NCI-H1105 treated with DMSO at 0.1 percent for 48 hours (cell line): ENCODE measurements at regions not wholly inside any gene's neighbourhood (a gene's known extent, or its start where the extent isn't known, plus 50 kb on each side); places are given as distances from the start of the nearest gene placed in this dataset.

Experiments used
- DNase-seq: peaks from one replicate; lab custom pipeline; 2025; lab: John Stamatoyannopoulos, UW

GRCh38 chr15:46110755-46111154 is 475.9 kb downstream of the SQOR start:
- no peak for DNase-seq

- no peak for DNase-seq
These were observed 476.9 kb downstream of the SQOR start for GRCh38 chr15:46111730-46112129.

GRCh38 chr15:46117071-46117470 is 482.2 kb downstream of the SQOR start:
- no peak for DNase-seq

- DNase-seq, result no peak
These were observed 485.9 kb downstream of the SQOR start for GRCh38 chr15:46120713-46121112.

GRCh38 chr15:46121441-46121840 is 486.6 kb downstream of the SQOR start:
- DNase-seq, result no peak

GRCh38 chr15:46126581-46126980 is 491.8 kb downstream of the SQOR start:
- no peak for DNase-seq

- DNase-seq, result no peak
These were observed 492.6 kb downstream of the SQOR start for GRCh38 chr15:46127361-46127874.

- no peak for DNase-seq
These were observed 494.3 kb downstream of the SQOR start for GRCh38 chr15:46129145-46129544.

GRCh38 chr15:46131876-46132275 is 497.0 kb downstream of the SQOR start:
- DNase-seq, result no peak

- DNase-seq, result no peak
These were observed 502.6 kb downstream of the SQOR start for GRCh38 chr15:46137443-46137842.

- DNase-seq, result no peak
These were observed 511.2 kb downstream of the SQOR start for GRCh38 chr15:46146002-46146401.

- no peak for DNase-seq
These were observed 512.1 kb downstream of the SQOR start for GRCh38 chr15:46146915-46147314.

GRCh38 chr15:46151786-46152185 is 517.0 kb downstream of the SQOR start:
- no peak for DNase-seq

- no peak for DNase-seq
These were observed 531.9 kb downstream of the SQOR start for GRCh38 chr15:46166750-46167149.

- DNase-seq, result no peak
These were observed 535.5 kb downstream of the SQOR start for GRCh38 chr15:46170326-46170725.

- no peak for DNase-seq
These were observed 539.3 kb downstream of the SQOR start for GRCh38 chr15:46174122-46174521.

GRCh38 chr15:46177219-46177618 is 542.4 kb downstream of the SQOR start:
- no peak for DNase-seq

GRCh38 chr15:46178138-46178537 is 543.3 kb downstream of the SQOR start:
- no peak for DNase-seq

GRCh38 chr15:46207341-46207740 is 572.5 kb downstream of the SQOR start:
- no peak for DNase-seq

GRCh38 chr15:46213551-46213950 is 578.7 kb downstream of the SQOR start:
- DNase-seq, result no peak

- no peak for DNase-seq
These were observed 588.0 kb downstream of the SQOR start for GRCh38 chr15:46222826-46223225.

- DNase-seq, result no peak
These were observed 594.4 kb downstream of the SQOR start for GRCh38 chr15:46229263-46229662.

GRCh38 chr15:46231786-46232185 is 597.0 kb downstream of the SQOR start:
- DNase-seq, result no peak

GRCh38 chr15:46232471-46232870 is 597.6 kb downstream of the SQOR start:
- no peak for DNase-seq

GRCh38 chr15:46242935-46243334 is 608.1 kb downstream of the SQOR start:
- peak; percentile 69 for DNase-seq
